GM23248 (cell line): ENCODE measurements at regions not wholly inside any gene's neighbourhood (a gene's known extent, or its start where the extent isn't known, plus 50 kb on each side); places are given as distances from the start of the nearest gene placed in this dataset.

ENCODE experiments used
- EZH2 ChIP-seq: fragments of 200-600 bp; sonication (generic); IDR thresholded peaks from 2 replicates; pipeline ENCODE4 v1.6.1; 2018; ENCODE audit warnings: antibody characterized with exemption, mild to moderate bottlenecking; ENCODE audit not compliant: insufficient read depth, poor library complexity, severe bottlenecking
- EZH2phosphoT487 ChIP-seq: fragments of 200-600 bp; sonication (generic); IDR thresholded peaks from 2 replicates; pipeline ENCODE4 v1.6.1; 2018; ENCODE audit warnings: antibody characterized with exemption, moderate library complexity, mild to moderate bottlenecking, low read depth; ENCODE audit not compliant: insufficient read depth

DNA sequence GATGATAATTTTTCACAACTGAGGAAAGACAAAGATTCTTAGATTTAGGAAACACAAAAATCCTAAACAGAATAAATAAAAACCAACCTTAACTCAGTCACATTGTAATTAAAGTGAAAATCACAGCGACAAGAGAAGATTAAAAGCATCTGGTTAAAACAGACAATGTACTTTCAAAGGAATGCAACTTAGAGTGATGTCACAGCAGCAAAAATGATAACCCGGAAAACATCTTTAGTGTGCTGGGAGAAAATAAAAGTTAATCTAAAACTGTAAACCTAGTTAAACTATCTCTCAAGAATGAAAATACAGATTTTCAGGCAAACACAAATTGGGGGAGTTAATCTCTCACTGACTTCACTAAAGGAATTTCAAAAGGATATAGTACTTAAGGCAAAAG is 76.8 kb upstream of the OGFRL1 start:
- TF ChIP-seq EZH2 (no peak), EZH2phosphoT487 (no peak)
